ENCODE measurements at regions not wholly inside any gene's neighbourhood (a gene's known extent, or its start where the extent isn't known, plus 50 kb on each side); places are given as distances from the start of the nearest gene placed in this dataset.

GRCh38 chr3:67215690-67216089 lies 217.6 kb downstream of the KBTBD8 start:
- no peaks in the 10 kb centered on the region for H3K9me3 ChIP-seq (ENCODE audit: control insufficient read depth, insufficient read depth, low read length)
- no peak overlapping the region for H3K9ac ChIP-seq (ENCODE audit: low read depth, low read length)
- intact Hi-C loops (cut with micrococcal nuclease) (no loop called here), in situ Hi-C loops (cut with MboI; ENCODE audit: low sequenced_read_pairs) (no loop called here), dilution Hi-C loops (cut with HindIII; ENCODE audit: low sequenced_read_pairs, unreplicated experiment) (no loop called here)
- no peak for ATAC-seq (ENCODE audit: low read depth)
- H3K4me2 ChIP-seq (ENCODE audit: low read depth, low read length): no peak overlapping the region
- no peak overlapping the region for H2BK120ac ChIP-seq (ENCODE audit: low read depth, low read length)
- H2AK5ac ChIP-seq (ENCODE audit: low read depth, low read length): no peak overlapping the region
- no peak overlapping the region for H4K5ac ChIP-seq (ENCODE audit: low read depth, low read length)
- H3K4me1 ChIP-seq (ENCODE audit: control insufficient read depth, insufficient read depth, low read length): no peaks in the 10 kb centered on the region
- no peak overlapping the region for H2AFZ ChIP-seq (replicated peaks; ENCODE audit: low read length, poor library complexity)
- H3K4me3 ChIP-seq (ENCODE audit: insufficient read depth, low read depth, low read length): no peak overlapping the region
- H3K14ac ChIP-seq (replicated peaks; ENCODE audit: low read depth, low read length): no peak overlapping the region
- POLR2A ChIA-PET (ENCODE audit: unreplicated experiment): no interaction called here
- no TSS peak for BruUV-seq (replicated peaks)
- no peak overlapping the region for H2BK5ac ChIP-seq (ENCODE audit: low read depth, low read length, poor library complexity, severe bottlenecking)
- no peaks in the 10 kb centered on the region for H3K79me1 ChIP-seq (ENCODE audit: low read depth in 1 of 2, low read length in 2 of 2)
- H3K56ac ChIP-seq (ENCODE audit: extremely low read depth, insufficient read depth, low read length): no peak overlapping the region
- no peak for TF ChIP-seq USF2 (IDR thresholded peaks at IDR 0.05; ENCODE audit: low read depth, low read length)
- TF ChIP-seq CTCF (conservative IDR thresholded peaks at IDR 0.05; ENCODE audit: low read depth, low read length): no peak
- TF ChIP-seq RAD21 (IDR thresholded peaks at IDR 0.05; ENCODE audit: low read length): no peak
- no peak for TF ChIP-seq CEBPB (IDR thresholded peaks at IDR 0.05; ENCODE audit: low read depth, low read length)
- TF ChIP-seq RCOR1 (IDR thresholded peaks at IDR 0.05; ENCODE audit: insufficient replicate concordance, low read length): no peak
- TF ChIP-seq MAZ (IDR thresholded peaks at IDR 0.05; ENCODE audit: borderline replicate concordance, low read depth, low read length): no peak
- no peak for TF ChIP-seq CHD1 (IDR thresholded peaks at IDR 0.05; ENCODE audit: low read depth, low read length)
- TF ChIP-seq RFX5 (IDR thresholded peaks at IDR 0.05; ENCODE audit: low read depth, low read length): no peak
- TF ChIP-seq FOS (IDR thresholded peaks at IDR 0.05; ENCODE audit: low read depth, low read length): no peak
- no peak for TF ChIP-seq POLR2A (IDR thresholded peaks at IDR 0.05; ENCODE audit: low read depth, low read length)
- no peak for TF ChIP-seq ELK1 (IDR thresholded peaks at IDR 0.05; ENCODE audit: borderline replicate concordance, low read depth, low read length)
- no peak for TF ChIP-seq NFE2L2 (IDR thresholded peaks at IDR 0.05; ENCODE audit: low read depth, low read length)
- no peak for TF ChIP-seq SMC3 (IDR thresholded peaks at IDR 0.05; ENCODE audit: low read depth, low read length)
- H4K91ac ChIP-seq (ENCODE audit: insufficient read depth, low read depth, low read length): no peak overlapping the region
- no peak overlapping the region for H2BK20ac ChIP-seq (ENCODE audit: low read depth, low read length)
- no peaks in the 10 kb centered on the region for H3K27me3 ChIP-seq (ENCODE audit: control insufficient read depth, insufficient read depth, low read length)
- DNase-seq: no peak
- no peaks in the 10 kb centered on the region for H4K20me1 ChIP-seq (ENCODE audit: insufficient read depth, low read length)
- no peak overlapping the region for H2AK9ac ChIP-seq (replicated peaks; ENCODE audit: low read depth, low read length, poor library complexity)
- CTCF ChIA-PET: no interaction called here
- no peak overlapping the region for H2BK15ac ChIP-seq (ENCODE audit: low read depth, low read length)
- no peak overlapping the region for H4K8ac ChIP-seq (ENCODE audit: low read depth in 2 of 2, low read length in 2 of 2)
- H3K23ac ChIP-seq (ENCODE audit: low read depth, low read length): no peak overlapping the region
- no peaks in the 10 kb centered on the region for H3K36me3 ChIP-seq (ENCODE audit: control insufficient read depth, insufficient read depth, low read length)
- H3K27ac ChIP-seq (ENCODE audit: insufficient read depth, low read length): no peak overlapping the region
- H3K18ac ChIP-seq (ENCODE audit: low read depth, low read length): no peak overlapping the region
- no peaks in the 10 kb centered on the region for H3K9me1 ChIP-seq (ENCODE audit: insufficient read depth, low read length)
- H3K4ac ChIP-seq (ENCODE audit: low read depth, low read length): no peak overlapping the region
